Activated CD4-positive, alpha-beta T cell treated with anti-CD3 and anti-CD28 coated beads, Interleukin-2, Interleukin-4, amounts not matched to agents 100 ng/mL and 50 ng/mL, durations not matched to agents 16 hours and 8 hours (primary cell): ENCODE measurements at regions not wholly inside any gene's neighbourhood (a gene's known extent, or its start where the extent isn't known, plus 50 kb on each side); places are given as distances from the start of the nearest gene placed in this dataset.
"Not testable (repeated sequence)": the region's sequence is repeated elsewhere in the genome, so short reads cannot be mapped to it uniquely, and the experiment has no call there.

Experiments used
- DNase-seq: peaks from one replicate; pipeline ENCODE4 v3.0.0-alpha.2; 2020; ENCODE audit warnings: low spot score

GRCh38 chr5:125085797-125086505 is 339.5 kb upstream of the ZNF608 start:
- no peak for DNase-seq

GRCh38 chr5:125088522-125089105 is 342.2 kb upstream of the ZNF608 start:
- no peak for DNase-seq

DNA sequence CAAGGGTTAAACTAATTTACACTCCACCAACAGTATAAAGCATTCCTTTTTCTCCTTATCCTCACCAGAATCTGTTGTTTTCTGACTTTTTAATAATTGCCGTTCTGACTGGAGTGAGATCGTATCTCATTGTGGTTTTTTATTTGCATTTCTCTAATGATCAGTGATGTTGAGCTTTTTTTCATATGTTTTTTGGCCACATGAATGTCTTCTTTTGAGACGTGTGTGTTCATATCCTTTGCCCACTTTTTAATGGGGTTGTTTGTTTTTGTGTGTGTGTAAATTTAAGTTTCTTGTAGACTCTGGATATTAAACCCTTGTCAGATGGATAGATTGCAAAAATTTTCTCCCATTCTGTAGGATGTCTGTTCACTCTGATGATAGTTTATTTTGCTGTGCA is 345.7 kb upstream of the ZNF608 start:
- DNase-seq: not testable (repeated sequence)

DNA sequence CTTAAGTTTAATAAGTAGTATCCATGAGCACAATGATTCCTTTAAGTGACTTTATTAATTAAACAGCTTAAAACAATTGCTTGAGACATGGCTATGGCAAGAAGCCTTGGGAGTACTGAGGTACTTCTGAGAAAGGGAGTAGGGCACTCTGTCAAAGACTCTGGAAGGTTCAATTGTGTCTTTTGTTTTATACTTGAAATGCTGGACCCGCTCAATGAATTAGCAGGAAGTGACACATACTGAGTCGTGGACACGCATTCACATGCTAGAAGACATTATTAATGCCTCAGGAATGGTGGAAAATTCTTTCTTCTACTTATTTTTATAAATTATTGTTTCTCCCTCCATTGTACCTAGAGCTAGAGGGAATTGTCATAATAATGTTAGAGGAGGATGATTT is 347.3 kb upstream of the ZNF608 start:
- DNase-seq: no peak

GRCh38 chr5:125100342-125100741 is 353.9 kb upstream of the ZNF608 start:
- no peak for DNase-seq

GRCh38 chr5:125100951-125101350 is 354.5 kb upstream of the ZNF608 start:
- DNase-seq: no peak

- no peak for DNase-seq
These were observed 357.0 kb upstream of the ZNF608 start for GRCh38 chr5:125103459-125103858.

DNA sequence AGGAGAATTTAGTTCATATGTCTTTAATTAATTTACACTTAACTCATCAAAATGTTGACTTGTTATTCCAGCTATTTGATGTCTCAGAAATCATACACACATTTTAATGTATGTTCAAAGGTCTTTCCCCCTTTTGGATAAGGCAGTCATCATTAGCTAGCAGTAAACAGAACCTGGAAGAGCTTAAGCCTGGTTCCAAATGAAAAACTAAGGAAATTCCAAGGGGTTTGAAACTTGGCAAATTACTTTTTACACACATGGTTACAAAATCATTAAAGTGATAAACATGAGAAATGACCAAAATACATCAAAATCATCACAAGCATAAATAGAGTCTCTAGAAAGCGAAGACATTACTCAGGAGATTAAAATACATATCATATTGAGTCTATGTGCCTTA is 359.8 kb upstream of the ZNF608 start:
- no peak for DNase-seq

GRCh38 chr5:125106881-125107280 is 360.4 kb upstream of the ZNF608 start:
- no peak for DNase-seq

- DNase-seq: no peak
These were observed 362.9 kb upstream of the ZNF608 start for GRCh38 chr5:125109293-125109692.

DNA sequence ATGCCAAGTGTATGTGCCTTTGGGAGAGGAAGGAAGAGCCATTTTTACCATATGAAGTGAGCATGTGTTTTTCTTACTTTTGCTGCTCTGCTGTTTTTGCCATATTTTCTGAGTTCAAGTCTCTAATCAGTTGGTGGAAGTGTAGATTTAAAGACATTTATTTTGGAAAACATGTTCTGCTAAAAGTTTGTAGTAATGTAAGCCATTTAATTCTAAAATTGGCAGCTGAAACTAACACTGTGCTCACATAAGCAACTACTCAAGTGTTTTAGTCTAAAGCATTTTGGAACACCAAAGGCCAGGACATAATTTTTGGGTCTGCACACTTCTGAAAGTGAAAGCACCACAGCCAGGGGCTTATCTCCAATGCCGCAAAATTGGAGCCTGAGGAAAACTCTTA is 363.4 kb upstream of the ZNF608 start:
- no peak for DNase-seq

DNA sequence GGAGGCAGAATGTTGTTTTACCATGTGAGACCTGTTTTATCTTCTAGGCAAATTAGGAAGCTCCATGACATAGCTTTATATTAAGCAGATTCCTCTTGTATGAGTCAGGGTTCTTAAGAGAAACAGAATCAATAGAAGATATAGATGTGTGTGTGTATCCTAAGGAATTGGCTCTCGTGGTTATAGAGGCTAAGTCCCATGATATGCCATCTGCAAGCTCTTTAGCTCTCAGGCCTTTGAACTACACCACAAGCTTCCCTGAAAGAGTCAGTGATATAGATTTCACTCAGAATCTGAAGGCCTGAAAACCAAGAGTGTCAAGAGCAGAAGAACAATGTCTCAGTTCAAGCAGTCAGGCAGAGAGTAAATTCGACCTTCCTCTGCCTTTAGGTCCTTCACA is 365.8 kb upstream of the ZNF608 start:
- DNase-seq: no peak

GRCh38 chr5:125113328-125113727 is 366.9 kb upstream of the ZNF608 start:
- DNase-seq: no peak

- DNase-seq: no peak
These were observed 368.7 kb upstream of the ZNF608 start for GRCh38 chr5:125115195-125115525.

DNA sequence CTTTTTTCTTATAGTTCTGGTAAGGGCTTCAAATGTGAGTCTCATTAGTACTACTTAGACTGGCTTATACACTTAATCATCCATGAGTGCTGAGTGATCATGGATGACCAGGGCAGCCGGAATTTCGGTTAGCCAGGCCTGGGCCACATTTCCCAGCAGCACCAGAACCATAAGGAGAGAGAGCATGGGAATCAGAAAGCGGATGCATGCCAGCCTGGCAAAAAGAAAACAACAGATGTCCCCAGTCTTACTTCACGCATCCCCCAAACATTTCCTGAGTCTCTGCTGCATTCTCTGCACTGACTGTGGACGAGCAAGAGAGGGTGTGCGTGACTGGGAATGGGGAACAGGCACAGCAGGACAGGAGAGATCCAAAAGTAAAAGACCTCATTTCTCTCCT is 371.1 kb upstream of the ZNF608 start:
- no peak for DNase-seq

GRCh38 chr5:125120012-125120411 is 373.6 kb upstream of the ZNF608 start:
- DNase-seq: no peak

DNA sequence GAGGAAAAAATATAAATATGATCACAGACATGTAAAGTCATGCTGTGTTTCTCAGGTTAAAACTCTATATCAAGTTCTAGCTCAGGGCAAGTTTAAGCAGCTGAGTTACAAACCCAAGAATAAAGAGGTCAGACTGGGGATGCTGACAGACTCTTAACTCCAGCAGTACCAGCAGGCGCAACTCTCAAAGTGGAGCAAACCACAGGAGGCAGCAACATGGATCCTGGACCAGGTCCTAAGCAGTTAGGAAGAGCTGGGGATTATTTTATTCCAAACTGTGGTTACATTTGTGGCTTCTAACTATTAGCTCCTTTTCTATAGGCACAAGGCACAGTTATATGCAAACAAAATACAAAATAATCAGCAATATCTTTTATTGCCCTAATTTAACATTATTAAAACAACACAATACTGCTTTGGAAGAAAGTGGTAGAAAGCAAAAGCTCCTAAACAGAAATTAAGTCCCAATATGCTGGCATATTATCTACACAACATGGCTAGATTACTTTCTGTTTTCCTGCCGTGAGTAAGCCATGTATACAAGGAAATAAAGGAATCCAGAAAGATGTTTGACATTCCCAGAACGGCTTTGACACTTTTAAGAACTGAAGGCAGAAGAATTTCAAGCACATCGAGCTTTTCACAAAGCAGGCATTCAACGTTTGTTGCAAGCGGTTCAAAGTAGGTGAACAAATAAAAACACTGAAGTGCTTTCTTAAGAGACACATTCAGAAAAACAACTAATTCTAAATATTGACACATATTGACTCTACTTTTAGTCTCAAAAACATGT is 378.8 kb upstream of the ZNF608 start:
- DNase-seq: no peak

- DNase-seq: no peak
These were observed 379.6 kb upstream of the ZNF608 start for GRCh38 chr5:125126050-125126449.

DNA sequence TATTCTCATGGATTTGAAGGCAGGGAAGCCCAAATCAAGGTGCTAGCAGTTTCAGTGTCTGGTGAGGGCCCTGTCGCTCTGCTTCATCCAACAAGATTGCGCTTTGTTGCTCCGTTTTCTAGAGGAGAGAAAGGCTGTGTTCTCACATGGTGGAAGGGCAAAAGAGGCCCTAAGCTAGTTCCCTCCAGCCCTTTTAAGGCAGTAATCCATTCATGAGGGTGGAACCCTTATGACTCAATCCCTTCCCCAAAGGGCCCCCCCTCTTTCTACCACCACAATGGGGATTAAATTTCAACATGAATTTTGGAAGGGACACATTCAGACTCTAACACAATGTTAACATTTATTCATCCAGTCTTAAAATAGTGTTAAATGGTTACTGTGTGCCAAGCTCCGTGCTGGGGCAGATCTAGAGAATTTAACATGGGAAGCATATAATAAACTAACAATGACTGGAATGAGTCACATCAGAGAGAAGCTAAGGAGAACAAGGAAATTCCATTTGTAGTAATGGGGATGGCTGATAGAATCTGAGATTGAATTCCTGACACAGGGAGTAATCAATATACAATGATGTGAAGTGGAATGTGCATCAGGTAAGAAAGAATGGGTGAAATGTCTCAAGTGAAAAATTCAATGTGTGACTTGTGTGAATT is 382.8 kb upstream of the ZNF608 start:
- DNase-seq: no peak

DNA sequence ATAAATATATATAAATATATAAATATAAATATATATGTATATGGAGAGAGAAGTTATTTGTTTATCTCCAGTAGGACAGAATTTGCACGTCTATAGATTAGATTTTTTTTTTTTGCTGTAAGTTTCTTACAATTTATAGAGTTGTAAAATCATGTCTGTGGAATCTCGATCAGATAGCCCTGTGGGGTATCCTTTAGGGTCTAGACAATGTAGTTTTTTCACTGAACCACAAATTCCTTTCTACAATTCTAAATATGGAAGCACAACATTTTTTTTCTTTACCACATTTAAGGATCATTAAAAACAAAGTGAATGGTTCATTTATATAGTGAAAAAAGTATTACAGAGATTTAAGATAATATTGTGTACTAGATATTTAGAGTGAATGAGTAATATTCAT is 384.2 kb upstream of the ZNF608 start:
- no peak for DNase-seq

DNA sequence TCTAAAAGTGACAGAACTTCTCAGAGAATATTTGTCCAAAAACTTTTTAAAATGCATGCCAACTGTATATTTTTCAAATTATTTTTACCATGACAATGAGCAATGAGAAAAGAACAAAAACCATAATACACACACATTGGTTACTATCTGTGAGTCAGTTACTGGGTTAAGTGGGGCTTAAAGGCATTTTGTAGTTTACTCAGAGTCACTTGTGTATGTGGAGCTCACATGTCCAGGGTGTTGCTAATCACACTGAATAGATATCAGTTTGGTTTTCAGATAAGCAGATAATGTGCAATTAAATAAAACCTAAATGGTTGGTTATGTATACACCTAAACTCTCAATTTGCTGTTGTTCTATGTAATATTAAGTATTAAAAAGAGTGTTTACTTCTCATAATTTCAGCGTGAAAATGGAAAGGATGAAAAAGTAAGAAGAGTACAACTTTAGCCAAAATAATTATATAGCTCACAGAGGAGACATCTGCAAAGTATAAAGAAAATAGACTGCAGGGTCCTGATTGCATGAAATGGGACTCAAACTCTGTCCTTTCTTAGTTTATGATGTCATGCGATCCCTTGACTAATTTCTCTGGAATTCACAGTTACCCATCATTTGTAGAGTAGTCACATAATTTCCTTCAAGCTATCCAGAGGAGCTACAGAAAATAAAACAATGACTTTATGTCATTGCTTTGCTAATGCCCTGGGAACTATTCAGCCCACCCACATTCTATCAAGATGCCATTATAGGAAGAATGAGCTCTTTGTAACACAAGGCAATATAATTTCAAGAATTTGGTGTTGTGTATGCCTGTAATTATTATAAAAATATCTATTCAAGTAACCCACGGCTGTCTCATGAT is 388.0 kb upstream of the ZNF608 start:
- DNase-seq: no peak

DNA sequence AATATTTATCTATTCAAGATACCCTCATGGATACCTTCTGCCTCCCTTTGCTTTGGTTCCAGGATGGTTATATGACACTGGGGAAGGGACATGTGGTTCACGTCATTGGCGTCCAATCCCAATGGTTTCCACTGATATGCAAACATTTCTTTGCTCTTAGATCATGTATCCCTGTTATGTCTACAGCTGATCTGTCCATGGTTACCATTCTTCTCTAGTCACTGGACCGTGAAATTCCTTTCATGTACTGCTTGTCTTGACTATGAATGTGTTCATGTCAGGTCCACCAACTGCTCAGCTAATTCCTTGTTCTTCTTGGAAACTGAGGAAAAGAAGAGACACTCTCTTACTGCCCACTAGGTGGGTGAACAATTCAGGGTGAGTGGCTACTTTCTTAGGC is 391.1 kb upstream of the ZNF608 start:
- DNase-seq: no peak
